HCT116 (cell line): ENCODE measurements at regions not wholly inside any gene's neighbourhood (a gene's known extent, or its start where the extent isn't known, plus 50 kb on each side); places are given as distances from the start of the nearest gene placed in this dataset.

ENCODE experiments used
- ATAC-seq: fragments of 200-7000 bp; cut with Tn5 transposase; 2 replicates; pipeline ENCODE4 v1.9.1; 2020; ENCODE audit warnings: mild to moderate bottlenecking, moderate library complexity
- BruUV-seq: library from RNA; stranded (reverse); fragments of 400-500 nt; replicated peaks from 2 replicates; lab custom pipeline; 2021; lab: Mats Ljungman, UMichigan
- CTCF ChIA-PET: fragments of 300-600 bp; sonication (Branson Sonifier 250); formaldehyde crosslinking; loops from one replicate; lab custom pipeline; 2021; ENCODE audit warnings: antibody characterized with exemption; lab: Charles Lee
- POLR2A ChIA-PET: fragments of 300-600, 350-600 bp; sonication (Branson Sonifier 250); formaldehyde crosslinking; loops from one replicate; lab custom pipeline; 2021; ENCODE audit warnings: antibody characterized with exemption; lab: Charles Lee
- RAD21 ChIA-PET, 2 experiments: fragments of 300-600 bp; sonication (Branson Sonifier 250); formaldehyde crosslinking; loops; one replicate each; lab custom pipeline; 2023; ENCODE audit warnings: low total read pairs in 2 of 2; ENCODE audit not compliant: uncharacterized antibody in 2 of 2, unreplicated experiment in 2 of 2, low non-redundant PET in 1 of 2; lab: Charles Lee
- DNase-seq: peaks from one replicate; pipeline ENCODE4 v3.0.0-alpha.2; 2010; ENCODE audit warnings: low read depth, low spot score
- H2AFZ ChIP-seq: fragments of 200-600 bp; shearing (Covaris generic), sonication (generic); 2 replicates; pipeline ENCODE4 v1.6.1; 2017; ENCODE audit warnings: low read depth, mixed run types, mixed read lengths, antibody characterized with exemption, low read length; ENCODE audit not compliant: poor library complexity, severe bottlenecking
- H3K27ac ChIP-seq: 2 replicates; pipeline ENCODE4 v1.5.1; 2012; ENCODE audit warnings: low read depth, low read length
- H3K27me3 ChIP-seq: fragments of 200-600 bp; sonication (generic); 2 replicates; pipeline ENCODE4 v1.6.1; 2016; ENCODE audit warnings: mixed run types, low read length, mixed read lengths; ENCODE audit not compliant: insufficient read depth
- H3K36me3 ChIP-seq, 2 experiments: fragments of 200-500 bp in 1 of 2; fragments of 200-600 bp in 1 of 2; sonication (Bioruptor generic) in 1 of 2; sonication (generic) in 1 of 2; 2 replicates each; pipeline versions ENCODE4 v1.5.1 to v1.6.1; 2014 to 2016; ENCODE audit warnings: low read length in 2 of 2, inconsistent platforms in 1 of 2, mixed read lengths in 1 of 2, mixed run types in 1 of 2; ENCODE audit not compliant: insufficient read depth in 2 of 2, control insufficient read depth in 1 of 2
- H3K4me1 ChIP-seq, 2 experiments: fragments of 200-600 bp in 1 of 2; sonication (generic) in 1 of 2; 2 replicates each; pipeline versions ENCODE4 v1.5.1 to v1.6.1; 2012 to 2017; ENCODE audit warnings: low read length in 2 of 2, inconsistent platforms in 1 of 2, mild to moderate bottlenecking in 1 of 2, mixed read lengths in 1 of 2, mixed run types in 1 of 2, moderate library complexity in 1 of 2; ENCODE audit not compliant: insufficient read depth in 2 of 2, control insufficient read depth in 1 of 2
- H3K4me2 ChIP-seq: fragments of 200-600 bp; sonication (generic); 2 replicates; pipeline ENCODE4 v1.6.1; 2017; ENCODE audit warnings: mixed run types, low read length, mixed read lengths
- H3K4me3 ChIP-seq, 2 experiments: fragments of 200-600 bp in 1 of 2; sonication (generic) in 1 of 2; replicated peaks in 1 of 2; 2 replicates each; pipeline ENCODE4 v1.5.1; 2011 to 2016; ENCODE audit warnings: low read length in 2 of 2, control low read depth in 1 of 2, low read depth in 1 of 2, mild to moderate bottlenecking in 1 of 2, mixed read lengths in 1 of 2, mixed run types in 1 of 2
- H3K79me2 ChIP-seq: fragments of 200-600 bp; sonication (generic); 2 replicates; pipeline ENCODE4 v1.6.1; 2017; ENCODE audit warnings: mild to moderate bottlenecking, mixed run types, low read length, moderate library complexity, mixed read lengths; ENCODE audit not compliant: insufficient read depth
- H3K9ac ChIP-seq: fragments of 200-600 bp; sonication (generic); 2 replicates; pipeline ENCODE4 v1.6.1; 2016; ENCODE audit warnings: low read length, mixed read lengths
- H3K9me2 ChIP-seq: fragments of 200-600 bp; sonication (generic), shearing (Covaris generic); 2 replicates; pipeline ENCODE4 v1.6.1; 2017; ENCODE audit warnings: mixed run types, mild to moderate bottlenecking, moderate library complexity; ENCODE audit not compliant: insufficient read depth
- H3K9me3 ChIP-seq, 2 experiments: fragments of 200-500 bp in 1 of 2; fragments of 200-600 bp in 1 of 2; sonication (Bioruptor generic) in 1 of 2; sonication (generic) in 1 of 2; 2 replicates each; pipeline ENCODE4 v1.6.1; 2014 to 2017; ENCODE audit warnings: low read length in 2 of 2, mixed read lengths in 2 of 2, inconsistent platforms in 1 of 2, low read depth in 1 of 2, mild to moderate bottlenecking in 1 of 2, mixed run types in 1 of 2, moderate library complexity in 1 of 2; ENCODE audit not compliant: control insufficient read depth in 1 of 2, insufficient read depth in 1 of 2
- H4K20me1 ChIP-seq: fragments of 200-600 bp; sonication (generic), shearing (Covaris generic); 2 replicates; pipeline ENCODE4 v1.6.1; 2017; ENCODE audit warnings: mixed run types, mild to moderate bottlenecking, moderate library complexity; ENCODE audit not compliant: insufficient read depth
- CBX3 ChIP-seq: IDR thresholded peaks from 2 replicates; pipeline ENCODE4 v1.6.1; 2012; ENCODE audit warnings: low read depth
- ELF1 ChIP-seq: IDR thresholded peaks from 2 replicates; pipeline ENCODE4 v1.6.1; 2012; ENCODE audit warnings: low read depth, borderline replicate concordance
- EZH2phosphoT487 ChIP-seq: fragments of 200-600 bp; IDR thresholded peaks from 2 replicates; pipeline ENCODE4 v1.6.1; 2018; ENCODE audit warnings: antibody characterized with exemption, borderline replicate concordance
- RAD21 ChIP-seq: IDR thresholded peaks from 2 replicates; pipeline ENCODE4 v1.6.1; 2012; ENCODE audit warnings: low read depth, mild to moderate bottlenecking
- SP1 ChIP-seq: IDR thresholded peaks from 2 replicates; pipeline ENCODE4 v1.6.1; 2012; ENCODE audit warnings: low read depth
- SRF ChIP-seq: IDR thresholded peaks from 2 replicates; pipeline ENCODE4 v1.6.1; 2012; ENCODE audit warnings: low read depth
- ZBTB33 ChIP-seq: IDR thresholded peaks from 2 replicates; pipeline ENCODE4 v1.6.1; 2011; ENCODE audit warnings: mild to moderate bottlenecking, low read length, moderate library complexity; ENCODE audit not compliant: insufficient replicate concordance; ENCODE audit errors: extremely low read depth
- ZNF274 ChIP-seq: fragments of 200-500 bp; sonication (Bioruptor generic); IDR thresholded peaks from 2 replicates; pipeline ENCODE4 v1.6.1; 2014; ENCODE audit warnings: mild to moderate bottlenecking, low read depth, low read length, inconsistent platforms
- intact Hi-C: fragments of 100-400 bp; cut with micrococcal nuclease; formaldehyde crosslinking; loops from 2 replicates; pipeline ENCODE4 v1.10.0; 2022
- TF ChIP-seq, protein P1 (sequence below): IDR thresholded peaks from 2 replicates; pipeline ENCODE4 v1.6.1; 2012; ENCODE audit warnings: low read depth
- TF ChIP-seq, protein P2 (sequence below): IDR thresholded peaks from 2 replicates; pipeline ENCODE4 v1.6.1; 2012
- TF ChIP-seq, protein P3 (sequence below), 3 experiments: fragments of 200-600 bp in 1 of 3; sonication (generic) in 1 of 3; IDR thresholded peaks in 2 of 3; conservative IDR thresholded peaks in 1 of 3; 2 replicates each; pipeline ENCODE4 v1.5.1; 2012 to 2017; ENCODE audit warnings: low read depth in 2 of 3, low read length in 2 of 3, antibody characterized with exemption in 1 of 3, borderline replicate concordance in 1 of 3, control low read depth in 1 of 3, mild to moderate bottlenecking in 1 of 3, mixed read lengths in 1 of 3, mixed run types in 1 of 3, moderate library complexity in 1 of 3; ENCODE audit not compliant: insufficient read depth in 1 of 3

DNA sequence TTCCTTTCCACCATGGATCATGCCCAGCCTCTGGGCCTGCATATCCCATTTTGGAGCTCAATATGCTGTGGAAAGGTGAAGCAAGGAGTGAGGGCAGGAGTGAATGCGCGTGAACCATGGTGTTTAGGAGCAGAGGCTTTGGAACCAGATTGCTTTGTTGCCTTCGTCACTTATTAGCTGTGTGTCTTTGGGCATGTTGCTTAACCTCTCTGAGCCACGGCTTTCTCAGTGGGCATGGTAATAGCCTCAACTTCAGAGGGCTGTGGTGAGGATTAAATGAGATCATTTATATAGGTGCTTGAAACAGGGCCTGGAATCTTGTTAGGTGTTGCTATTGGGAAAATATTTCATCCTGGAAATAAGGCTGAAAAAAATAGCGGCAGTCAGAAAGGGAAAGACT is 129.7 kb downstream of the WNT7A start:
- ChIA-PET RAD21 (no interaction called here), CTCF (no interaction called here), POLR2A (no interaction called here)
- H4K20me1 ChIP-seq = no peaks in the 10 kb centered on the region
- H3K9me2 ChIP-seq = no peaks in the 10 kb centered on the region
- BruUV-seq = no TSS peak
- intact Hi-C loops = no loop called here
- H3K4me2 ChIP-seq = no peak overlapping the region
- ATAC-seq = no peak
- TF ChIP-seq SRF = no peak
- no peak for TF ChIP-seq SP1
- TF ChIP-seq, protein P1, sequence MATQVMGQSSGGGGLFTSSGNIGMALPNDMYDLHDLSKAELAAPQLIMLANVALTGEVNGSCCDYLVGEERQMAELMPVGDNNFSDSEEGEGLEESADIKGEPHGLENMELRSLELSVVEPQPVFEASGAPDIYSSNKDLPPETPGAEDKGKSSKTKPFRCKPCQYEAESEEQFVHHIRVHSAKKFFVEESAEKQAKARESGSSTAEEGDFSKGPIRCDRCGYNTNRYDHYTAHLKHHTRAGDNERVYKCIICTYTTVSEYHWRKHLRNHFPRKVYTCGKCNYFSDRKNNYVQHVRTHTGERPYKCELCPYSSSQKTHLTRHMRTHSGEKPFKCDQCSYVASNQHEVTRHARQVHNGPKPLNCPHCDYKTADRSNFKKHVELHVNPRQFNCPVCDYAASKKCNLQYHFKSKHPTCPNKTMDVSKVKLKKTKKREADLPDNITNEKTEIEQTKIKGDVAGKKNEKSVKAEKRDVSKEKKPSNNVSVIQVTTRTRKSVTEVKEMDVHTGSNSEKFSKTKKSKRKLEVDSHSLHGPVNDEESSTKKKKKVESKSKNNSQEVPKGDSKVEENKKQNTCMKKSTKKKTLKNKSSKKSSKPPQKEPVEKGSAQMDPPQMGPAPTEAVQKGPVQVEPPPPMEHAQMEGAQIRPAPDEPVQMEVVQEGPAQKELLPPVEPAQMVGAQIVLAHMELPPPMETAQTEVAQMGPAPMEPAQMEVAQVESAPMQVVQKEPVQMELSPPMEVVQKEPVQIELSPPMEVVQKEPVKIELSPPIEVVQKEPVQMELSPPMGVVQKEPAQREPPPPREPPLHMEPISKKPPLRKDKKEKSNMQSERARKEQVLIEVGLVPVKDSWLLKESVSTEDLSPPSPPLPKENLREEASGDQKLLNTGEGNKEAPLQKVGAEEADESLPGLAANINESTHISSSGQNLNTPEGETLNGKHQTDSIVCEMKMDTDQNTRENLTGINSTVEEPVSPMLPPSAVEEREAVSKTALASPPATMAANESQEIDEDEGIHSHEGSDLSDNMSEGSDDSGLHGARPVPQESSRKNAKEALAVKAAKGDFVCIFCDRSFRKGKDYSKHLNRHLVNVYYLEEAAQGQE = no peak
- TF ChIP-seq ELF1 = no peak
- TF ChIP-seq RAD21 = no peak
- no peak for TF ChIP-seq EZH2phosphoT487
- no peak for TF ChIP-seq ZBTB33
- TF ChIP-seq, protein P2, sequence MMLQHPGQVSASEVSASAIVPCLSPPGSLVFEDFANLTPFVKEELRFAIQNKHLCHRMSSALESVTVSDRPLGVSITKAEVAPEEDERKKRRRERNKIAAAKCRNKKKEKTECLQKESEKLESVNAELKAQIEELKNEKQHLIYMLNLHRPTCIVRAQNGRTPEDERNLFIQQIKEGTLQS = no peak
- TF ChIP-seq, protein P3, sequence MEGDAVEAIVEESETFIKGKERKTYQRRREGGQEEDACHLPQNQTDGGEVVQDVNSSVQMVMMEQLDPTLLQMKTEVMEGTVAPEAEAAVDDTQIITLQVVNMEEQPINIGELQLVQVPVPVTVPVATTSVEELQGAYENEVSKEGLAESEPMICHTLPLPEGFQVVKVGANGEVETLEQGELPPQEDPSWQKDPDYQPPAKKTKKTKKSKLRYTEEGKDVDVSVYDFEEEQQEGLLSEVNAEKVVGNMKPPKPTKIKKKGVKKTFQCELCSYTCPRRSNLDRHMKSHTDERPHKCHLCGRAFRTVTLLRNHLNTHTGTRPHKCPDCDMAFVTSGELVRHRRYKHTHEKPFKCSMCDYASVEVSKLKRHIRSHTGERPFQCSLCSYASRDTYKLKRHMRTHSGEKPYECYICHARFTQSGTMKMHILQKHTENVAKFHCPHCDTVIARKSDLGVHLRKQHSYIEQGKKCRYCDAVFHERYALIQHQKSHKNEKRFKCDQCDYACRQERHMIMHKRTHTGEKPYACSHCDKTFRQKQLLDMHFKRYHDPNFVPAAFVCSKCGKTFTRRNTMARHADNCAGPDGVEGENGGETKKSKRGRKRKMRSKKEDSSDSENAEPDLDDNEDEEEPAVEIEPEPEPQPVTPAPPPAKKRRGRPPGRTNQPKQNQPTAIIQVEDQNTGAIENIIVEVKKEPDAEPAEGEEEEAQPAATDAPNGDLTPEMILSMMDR (IDR thresholded peaks at IDR 0.05 in 2 of 3, conservative IDR thresholded peaks at IDR 0.05 in 1 of 3; ENCODE audit: borderline replicate concordance in 1 of 3, insufficient read depth in 1 of 3, low read depth in 2 of 3, low read length in 2 of 3) = no peak
- no peak for TF ChIP-seq ZNF274
- TF ChIP-seq CBX3 = no peak
- no peaks in the 10 kb centered on the region for H3K27me3 ChIP-seq
- no peaks in the 10 kb centered on the region for H3K36me3 ChIP-seq
- no peaks in the 10 kb centered on the region for H3K79me2 ChIP-seq
- no peak overlapping the region for H3K4me3 ChIP-seq
- no peak for DNase-seq
- H3K4me1 ChIP-seq = no peaks in the 10 kb centered on the region
- H3K27ac ChIP-seq = no peak overlapping the region
- H3K9me3 ChIP-seq = no peaks in the 10 kb centered on the region
- H2AFZ ChIP-seq = no peak overlapping the region
- H3K9ac ChIP-seq = no peak overlapping the region
